Rectal smooth muscle tissue (tissue), 1 donor: ENCODE measurements at regions not wholly inside any gene's neighbourhood (a gene's known extent, or its start where the extent isn't known, plus 50 kb on each side); places are given as distances from the start of the nearest gene placed in this dataset.

Experiments used
- H3K27ac ChIP-seq: one replicate; pipeline ENCODE4 v1.7.0; 2013; ENCODE audit warnings: low read depth, low read length, inconsistent platforms
- H3K27me3 ChIP-seq: one replicate; pipeline ENCODE4 v1.7.0; 2013; ENCODE audit warnings: low read length; ENCODE audit not compliant: control insufficient read depth, insufficient read depth
- H3K36me3 ChIP-seq: one replicate; pipeline ENCODE4 v1.7.0; 2013; ENCODE audit warnings: low read length; ENCODE audit not compliant: control insufficient read depth, insufficient read depth
- H3K4me1 ChIP-seq: one replicate; pipeline ENCODE4 v1.7.0; 2013; ENCODE audit warnings: low read length; ENCODE audit not compliant: control insufficient read depth, insufficient read depth
- H3K4me3 ChIP-seq: one replicate; pipeline ENCODE4 v1.7.0; 2013; ENCODE audit warnings: low read length
- H3K9ac ChIP-seq: one replicate; pipeline ENCODE4 v1.7.0; 2013; ENCODE audit warnings: low read length

GRCh38 chr3:72388117-72388516 lies 460.1 kb downstream of the SHQ1 start:
- peaks cover 2% of the 10 kb centered on the region for H3K4me1 ChIP-seq
- no peak overlapping the region for H3K4me3 ChIP-seq
- H3K36me3 ChIP-seq: no peaks in the 10 kb centered on the region
- no peaks in the 10 kb centered on the region for H3K27me3 ChIP-seq
- H3K27ac ChIP-seq: no peak overlapping the region
- no peak overlapping the region for H3K9ac ChIP-seq

- no peak overlapping the region for H3K27ac ChIP-seq
- H3K4me1 ChIP-seq: peaks cover 2% of the 10 kb centered on the region
- no peak overlapping the region for H3K9ac ChIP-seq
- no peaks in the 10 kb centered on the region for H3K27me3 ChIP-seq
- no peaks in the 10 kb centered on the region for H3K36me3 ChIP-seq
- H3K4me3 ChIP-seq: no peak overlapping the region
Measured at GRCh38 chr3:72386327-72387000, 461.8 kb downstream of the SHQ1 start.

GRCh38 chr3:72385167-72385566 lies 463.1 kb downstream of the SHQ1 start:
- Histone ChIP-seq H3K36me3 (no peaks in the 10 kb centered on the region), H3K27ac (no peak overlapping the region), H3K4me1 (peaks cover 6% of the 10 kb centered on the region), H3K9ac (no peak overlapping the region), H3K4me3 (no peak overlapping the region), H3K27me3 (no peaks in the 10 kb centered on the region)

- H3K9ac ChIP-seq: no peak overlapping the region
- H3K4me3 ChIP-seq: no peak overlapping the region
- H3K27me3 ChIP-seq: no peaks in the 10 kb centered on the region
- H3K36me3 ChIP-seq: no peaks in the 10 kb centered on the region
- H3K27ac ChIP-seq: no peak overlapping the region
- H3K4me1 ChIP-seq: peaks cover 6% of the 10 kb centered on the region
Measured at GRCh38 chr3:72384602-72385001, 463.6 kb downstream of the SHQ1 start.

- no peak overlapping the region for H3K4me3 ChIP-seq
- H3K27ac ChIP-seq: no peak overlapping the region
- H3K9ac ChIP-seq: no peak overlapping the region
- no peaks in the 10 kb centered on the region for H3K36me3 ChIP-seq
- H3K27me3 ChIP-seq: no peaks in the 10 kb centered on the region
- H3K4me1 ChIP-seq: peaks cover 6% of the 10 kb centered on the region
Measured at GRCh38 chr3:72383883-72384282, 464.4 kb downstream of the SHQ1 start.

GRCh38 chr3:72383230-72383629 lies 465.0 kb downstream of the SHQ1 start:
- Histone ChIP-seq H3K36me3 (peaks cover 2% of the 10 kb centered on the region), H3K9ac (no peak overlapping the region), H3K4me3 (no peak overlapping the region), H3K27ac (no peak overlapping the region), H3K4me1 (peaks cover 6% of the 10 kb centered on the region), H3K27me3 (no peaks in the 10 kb centered on the region)

GRCh38 chr3:72382460-72382859 lies 465.8 kb downstream of the SHQ1 start:
- Histone ChIP-seq H3K9ac (no peak overlapping the region), H3K27ac (no peak overlapping the region), H3K4me1 (peaks cover 6% of the 10 kb centered on the region), H3K27me3 (no peaks in the 10 kb centered on the region), H3K4me3 (no peak overlapping the region), H3K36me3 (peaks cover 5% of the 10 kb centered on the region)

- H3K4me3 ChIP-seq: no peak overlapping the region
- peaks cover 6% of the 10 kb centered on the region for H3K4me1 ChIP-seq
- H3K36me3 ChIP-seq: peaks cover 5% of the 10 kb centered on the region
- no peaks in the 10 kb centered on the region for H3K27me3 ChIP-seq
- no peak overlapping the region for H3K27ac ChIP-seq
- no peak overlapping the region for H3K9ac ChIP-seq
Measured at GRCh38 chr3:72381584-72381983, 466.7 kb downstream of the SHQ1 start.

GRCh38 chr3:72380711-72381493 lies 467.3 kb downstream of the SHQ1 start:
- H3K9ac ChIP-seq: no peak overlapping the region
- H3K27ac ChIP-seq: no peak overlapping the region
- H3K36me3 ChIP-seq: peaks cover 5% of the 10 kb centered on the region
- H3K4me1 ChIP-seq: peaks cover 6% of the 10 kb centered on the region
- no peaks in the 10 kb centered on the region for H3K27me3 ChIP-seq
- H3K4me3 ChIP-seq: no peak overlapping the region

GRCh38 chr3:72380193-72380592 lies 468.1 kb downstream of the SHQ1 start:
- Histone ChIP-seq H3K4me1 (peaks cover 6% of the 10 kb centered on the region), H3K27ac (no peak overlapping the region), H3K4me3 (no peak overlapping the region), H3K27me3 (no peaks in the 10 kb centered on the region), H3K9ac (no peak overlapping the region), H3K36me3 (peaks cover 5% of the 10 kb centered on the region)

- Histone ChIP-seq H3K4me3 (no peak overlapping the region), H3K36me3 (peaks cover 5% of the 10 kb centered on the region), H3K27me3 (no peaks in the 10 kb centered on the region), H3K9ac (no peak overlapping the region), H3K27ac (no peak overlapping the region), H3K4me1 (peaks cover 6% of the 10 kb centered on the region)
Measured at GRCh38 chr3:72379500-72380187, 468.6 kb downstream of the SHQ1 start.

- peaks cover 5% of the 10 kb centered on the region for H3K36me3 ChIP-seq
- H3K27me3 ChIP-seq: no peaks in the 10 kb centered on the region
- no peak overlapping the region for H3K9ac ChIP-seq
- H3K4me3 ChIP-seq: no peak overlapping the region
- H3K27ac ChIP-seq: no peak overlapping the region
- H3K4me1 ChIP-seq: peaks cover 6% of the 10 kb centered on the region
Measured at GRCh38 chr3:72378287-72378686, 470.0 kb downstream of the SHQ1 start.
